Astrocyte of the spinal cord (primary cell): ENCODE measurements at regions not wholly inside any gene's neighbourhood (a gene's known extent, or its start where the extent isn't known, plus 50 kb on each side); places are given as distances from the start of the nearest gene placed in this dataset.

Source experiments
- DNase-seq: peaks from one replicate; pipeline ENCODE4 v3.0.0; 2011; ENCODE audit warnings: low read depth, low spot score
- H3K4me3 ChIP-seq: 2 replicates; pipeline ENCODE4 v1.5.1; 2011; ENCODE audit warnings: low read depth, mild to moderate bottlenecking, low read length, moderate library complexity
- CTCF ChIP-seq: IDR thresholded peaks from 2 replicates; pipeline ENCODE4 v1.5.1; 2012; ENCODE audit warnings: low read depth, mild to moderate bottlenecking, low read length, inconsistent platforms
- in situ Hi-C: cut with HindIII; loops from 2 replicates; pipeline ENCODE4 v1.10.0; 2017; ENCODE audit warnings: low sequenced_read_pairs

GRCh38 chr7:54076616-54077015 lies 465.6 kb upstream of the VSTM2A start:
- in situ Hi-C loops: no loop called here
- TF ChIP-seq CTCF: no peak

GRCh38 chr7:54080525-54080924 lies 461.6 kb upstream of the VSTM2A start:
- H3K4me3 ChIP-seq: no peak overlapping the region
- in situ Hi-C loops: no loop called here
- TF ChIP-seq CTCF: no peak
- no peak for DNase-seq

More at GRCh38 chr7:54076616-54077015, 465.6 kb upstream of the VSTM2A start:
- no peak overlapping the region for H3K4me3 ChIP-seq
- DNase-seq: no peak

- in situ Hi-C loops: no loop called here
- TF ChIP-seq CTCF: no peak
- H3K4me3 ChIP-seq: no peak overlapping the region
These were observed 461.2 kb upstream of the VSTM2A start for GRCh38 chr7:54080971-54081370.

GRCh38 chr7:54084340-54084739 lies 457.8 kb upstream of the VSTM2A start:
- TF ChIP-seq CTCF: no peak
- no peak overlapping the region for H3K4me3 ChIP-seq
- no peak for DNase-seq
- in situ Hi-C loops: no loop called here

More at GRCh38 chr7:54080971-54081370, 461.2 kb upstream of the VSTM2A start:
- DNase-seq: no peak

GRCh38 chr7:54090652-54091213 lies 451.4 kb upstream of the VSTM2A start:
- no peak for DNase-seq
- TF ChIP-seq CTCF: no peak
- no peak overlapping the region for H3K4me3 ChIP-seq
- in situ Hi-C loops: no loop called here

GRCh38 chr7:54091322-54091721 lies 450.9 kb upstream of the VSTM2A start:
- in situ Hi-C loops: no loop called here
- DNase-seq: no peak
- no peak overlapping the region for H3K4me3 ChIP-seq
- TF ChIP-seq CTCF: no peak

GRCh38 chr7:54097886-54098285 lies 444.3 kb upstream of the VSTM2A start:
- TF ChIP-seq CTCF: no peak
- in situ Hi-C loops: no loop called here
- H3K4me3 ChIP-seq: no peak overlapping the region
- no peak for DNase-seq
